ENCODE measurements at regions not wholly inside any gene's neighbourhood (a gene's known extent, or its start where the extent isn't known, plus 50 kb on each side); places are given as distances from the start of the nearest gene placed in this dataset.

DNA sequence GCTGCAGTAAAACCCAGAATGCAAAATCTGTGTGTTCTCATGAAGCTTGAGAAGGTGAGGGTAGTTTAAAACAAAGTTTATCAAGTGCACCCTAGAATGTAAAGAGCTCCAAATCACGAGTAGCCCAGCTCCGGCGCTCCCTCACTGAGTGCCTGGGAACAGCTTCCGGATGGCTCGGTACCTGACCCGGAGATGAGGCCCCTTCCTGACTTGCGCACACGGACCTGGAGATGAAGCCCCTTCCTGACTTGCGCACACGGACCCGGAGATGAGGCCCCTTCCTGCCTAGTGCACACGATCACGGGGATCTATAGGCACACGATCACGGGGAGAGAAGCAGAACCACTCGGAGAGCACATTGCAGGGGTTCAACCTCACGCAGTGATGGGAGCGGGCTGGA, 322.1 kb upstream of the RNF32 start:
- Mint-ChIP-seq H3K36me3 (peaks cover 1 to 4% of the 10 kb centered on the region in 2 donors), H3K27me3 (peaks cover 0 to 9% of the 10 kb centered on the region in 2 donors), H3K9me3 (peaks cover 14 to 19% of the 10 kb centered on the region in 2 donors), H3K27ac (no peak overlapping the region), H3K4me1 (no peaks in the 10 kb centered on the region), H3K4me3 (no peak overlapping the region)
- DNase-seq (no peak), ATAC-seq (replicated peaks) (no peak)

DNA sequence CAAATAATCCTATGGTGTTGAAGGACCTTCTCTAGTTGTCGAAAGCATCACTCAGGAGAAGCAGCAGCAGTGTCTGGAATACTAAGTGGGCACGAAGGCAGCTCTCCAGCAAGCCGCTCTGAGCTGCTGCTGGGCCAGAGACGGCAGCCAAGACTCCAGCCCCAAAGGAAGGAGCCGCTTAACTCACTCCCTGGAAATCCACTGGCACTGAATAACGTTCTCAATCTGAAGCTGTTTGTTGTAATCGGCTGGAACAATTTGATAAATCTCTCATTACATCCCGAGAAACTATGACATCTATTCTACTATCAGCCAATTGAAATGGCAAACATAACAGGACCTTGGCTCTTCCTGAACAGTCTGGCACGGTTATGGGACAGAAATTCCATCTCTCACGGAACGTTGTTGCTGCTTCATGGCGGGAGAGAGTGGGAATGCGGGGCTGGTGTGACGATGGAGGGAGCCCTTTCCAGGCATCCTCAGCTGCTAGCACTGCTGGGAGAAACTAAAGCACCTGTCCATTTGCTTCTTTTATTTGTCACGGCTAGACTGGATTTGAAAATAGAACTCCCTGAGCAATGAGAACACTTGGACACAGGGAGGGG, 331.5 kb upstream of the RNF32 start:
- ATAC-seq (replicated peaks) (no peak), DNase-seq (no peak)
- no peaks in the 10 kb centered on the region for H3K27me3 Mint-ChIP-seq
- H3K4me1 Mint-ChIP-seq, result no peaks in the 10 kb centered on the region
- no peak overlapping the region for H3K27ac Mint-ChIP-seq
- H3K9me3 Mint-ChIP-seq, result peaks cover 6 to 10% of the 10 kb centered on the region in 2 donors
- H3K36me3 Mint-ChIP-seq, result no peaks in the 10 kb centered on the region
- no peak overlapping the region for H3K4me3 Mint-ChIP-seq

DNA sequence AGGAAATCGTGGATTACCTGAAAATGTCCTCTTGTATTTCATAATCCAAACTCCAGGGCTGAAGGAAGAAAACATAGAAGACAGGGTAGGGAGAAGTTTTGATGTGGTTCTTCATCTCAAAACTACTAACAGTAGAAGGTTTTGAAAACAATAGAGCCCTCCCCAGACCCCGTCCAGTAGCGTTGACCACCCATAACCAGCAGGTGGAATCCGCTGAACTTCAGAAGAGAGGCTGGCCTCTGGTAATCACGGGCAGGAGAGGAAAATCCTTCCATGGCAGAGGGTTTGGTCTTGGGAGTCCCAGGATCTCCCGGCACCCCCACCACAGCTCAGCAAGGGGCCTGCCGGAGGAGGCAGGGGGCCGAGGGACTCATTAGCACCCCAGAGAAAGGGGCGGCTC, 333.4 kb upstream of the RNF32 start:
- Mint-ChIP-seq H3K4me1 (no peaks in the 10 kb centered on the region), H3K27me3 (no peaks in the 10 kb centered on the region), H3K36me3 (no peaks in the 10 kb centered on the region), H3K4me3 (no peak overlapping the region), H3K9me3 (peaks cover 6 to 9% of the 10 kb centered on the region in 2 donors), H3K27ac (no peak overlapping the region)
- DNase-seq, result no peak
- no peak for ATAC-seq (replicated peaks)

DNA sequence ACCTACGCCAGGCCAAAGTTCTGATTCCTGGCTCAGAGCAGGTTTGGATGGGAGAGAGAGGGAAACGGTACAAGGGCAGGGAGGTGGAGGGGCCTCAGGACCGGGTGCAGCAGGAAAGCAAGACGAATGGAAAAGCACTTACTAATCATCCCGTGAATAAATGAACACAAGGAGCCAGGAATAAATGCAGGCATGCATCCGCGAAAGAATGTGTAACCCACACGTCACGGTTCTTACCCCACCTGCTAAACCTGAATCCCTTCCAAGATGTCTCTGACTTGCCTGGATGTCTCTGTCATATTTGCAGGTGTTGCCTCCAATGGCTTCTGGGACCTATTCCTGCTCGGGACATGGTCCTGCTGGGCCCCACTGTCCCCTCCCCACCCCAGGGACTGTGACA, 335.2 kb upstream of the RNF32 start:
- no peaks in the 10 kb centered on the region for H3K36me3 Mint-ChIP-seq
- ATAC-seq (replicated peaks) (no peak), DNase-seq (no peak)
- H3K4me3 Mint-ChIP-seq, result no peak overlapping the region
- H3K27me3 Mint-ChIP-seq, result no peaks in the 10 kb centered on the region
- no peaks in the 10 kb centered on the region for H3K4me1 Mint-ChIP-seq
- no peak overlapping the region for H3K27ac Mint-ChIP-seq
- peaks cover 6 to 8% of the 10 kb centered on the region in 2 donors for H3K9me3 Mint-ChIP-seq

DNA sequence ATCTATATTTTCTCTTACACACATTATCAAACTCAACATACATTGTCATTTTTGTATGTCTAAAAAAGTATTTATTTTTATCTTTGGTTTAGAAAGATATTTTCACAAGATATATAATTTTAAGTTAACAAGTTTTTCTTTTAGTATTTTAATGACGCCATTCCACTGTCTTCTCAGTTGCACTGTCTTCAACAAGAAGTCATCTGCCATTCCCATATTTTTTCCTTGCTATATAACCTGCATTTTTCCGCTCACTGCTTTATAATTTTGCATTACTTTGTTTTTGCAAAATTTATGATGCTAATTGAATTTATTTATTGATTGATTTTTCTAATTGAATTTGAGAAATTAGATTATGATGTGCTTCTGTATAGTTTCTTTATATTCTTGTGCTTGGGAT, 357.8 kb upstream of the RNF32 start:
- H3K4me3 Mint-ChIP-seq, result no peak overlapping the region
- no peak overlapping the region for H3K27ac Mint-ChIP-seq
- H3K9me3 Mint-ChIP-seq, result peaks cover 5 to 15% of the 10 kb centered on the region in 2 donors
- H3K27me3 Mint-ChIP-seq, result peaks cover 0 to 3% of the 10 kb centered on the region in 2 donors
- H3K4me1 Mint-ChIP-seq, result no peaks in the 10 kb centered on the region
- no peak for ATAC-seq (replicated peaks)
- H3K36me3 Mint-ChIP-seq, result no peaks in the 10 kb centered on the region
- DNase-seq, result no peak

DNA sequence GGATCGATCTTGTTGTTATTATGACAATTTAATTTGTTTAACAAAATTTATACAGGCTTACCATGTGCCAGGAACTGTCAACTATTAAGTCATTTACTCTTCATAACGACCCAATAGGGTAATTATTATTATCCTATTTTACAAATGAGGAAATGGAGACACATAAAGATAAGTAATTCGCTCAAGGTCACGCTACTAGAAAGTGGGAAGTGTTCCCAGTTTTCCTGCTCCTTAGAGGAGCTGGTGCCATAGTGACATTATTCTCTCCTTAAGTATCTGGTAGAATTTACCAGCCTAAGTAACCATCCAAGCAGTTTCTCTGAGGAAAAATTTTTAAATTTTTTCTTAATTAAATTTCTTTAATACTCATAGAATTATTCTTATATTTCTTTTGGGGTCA, 360.9 kb upstream of the RNF32 start:
- ATAC-seq (replicated peaks), result no peak
- Mint-ChIP-seq H3K27ac (no peak overlapping the region), H3K9me3 (peaks cover 5 to 15% of the 10 kb centered on the region in 2 donors), H3K4me3 (no peak overlapping the region), H3K36me3 (no peaks in the 10 kb centered on the region), H3K27me3 (peaks cover 0 to 3% of the 10 kb centered on the region in 2 donors), H3K4me1 (no peaks in the 10 kb centered on the region)
- no peak for DNase-seq

DNA sequence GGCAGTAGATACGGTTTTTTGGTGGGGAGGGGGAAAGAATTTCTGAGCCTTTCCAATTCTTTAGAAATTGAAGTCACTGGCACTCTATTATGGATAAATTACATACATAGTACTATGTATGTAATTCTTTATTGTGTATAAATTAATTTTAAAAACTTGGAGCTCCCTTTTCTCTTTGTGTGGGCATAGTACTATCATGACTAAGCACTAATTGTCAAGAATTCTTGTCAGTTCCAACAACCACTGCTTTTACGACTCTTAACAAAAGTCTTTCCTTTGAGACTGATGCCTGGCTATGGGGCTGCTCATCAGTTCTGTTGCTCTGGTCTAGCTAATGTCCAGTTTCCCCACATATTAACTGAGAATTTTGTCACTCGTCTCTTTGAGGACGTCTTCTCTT, 365.3 kb upstream of the RNF32 start:
- ATAC-seq (replicated peaks), result no peak
- Mint-ChIP-seq H3K9me3 (peaks cover 0 to 2% of the 10 kb centered on the region in 2 donors), H3K27ac (no peak overlapping the region), H3K4me1 (no peaks in the 10 kb centered on the region), H3K4me3 (no peak overlapping the region), H3K27me3 (peaks cover 6 to 7% of the 10 kb centered on the region in 2 donors), H3K36me3 (no peaks in the 10 kb centered on the region)
- no peak for DNase-seq

DNA sequence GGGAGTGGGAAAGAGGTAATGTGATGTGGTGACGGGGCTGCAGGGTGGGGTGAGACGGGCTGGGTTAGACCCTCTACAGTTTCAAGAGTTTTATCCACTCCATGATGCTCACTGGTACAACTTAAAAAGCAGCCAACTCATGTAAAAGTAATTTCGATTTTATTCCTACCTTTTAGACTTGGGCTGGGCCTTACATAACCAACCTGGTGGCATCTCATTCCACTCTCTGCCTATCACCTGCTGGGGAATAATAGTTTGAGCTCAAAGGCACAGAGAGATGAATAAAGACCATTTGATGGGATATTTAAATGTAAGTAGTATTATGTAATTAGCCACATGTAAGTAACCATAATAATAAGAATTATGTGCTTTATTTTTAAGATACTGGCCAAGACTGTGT, 366.0 kb upstream of the RNF32 start:
- Mint-ChIP-seq H3K27ac (no peak overlapping the region), H3K4me3 (no peak overlapping the region), H3K27me3 (peaks cover 6 to 7% of the 10 kb centered on the region in 2 donors), H3K36me3 (no peaks in the 10 kb centered on the region), H3K9me3 (peaks cover 0 to 2% of the 10 kb centered on the region in 2 donors), H3K4me1 (no peaks in the 10 kb centered on the region)
- ATAC-seq (replicated peaks) (no peak), DNase-seq (no peak)

DNA sequence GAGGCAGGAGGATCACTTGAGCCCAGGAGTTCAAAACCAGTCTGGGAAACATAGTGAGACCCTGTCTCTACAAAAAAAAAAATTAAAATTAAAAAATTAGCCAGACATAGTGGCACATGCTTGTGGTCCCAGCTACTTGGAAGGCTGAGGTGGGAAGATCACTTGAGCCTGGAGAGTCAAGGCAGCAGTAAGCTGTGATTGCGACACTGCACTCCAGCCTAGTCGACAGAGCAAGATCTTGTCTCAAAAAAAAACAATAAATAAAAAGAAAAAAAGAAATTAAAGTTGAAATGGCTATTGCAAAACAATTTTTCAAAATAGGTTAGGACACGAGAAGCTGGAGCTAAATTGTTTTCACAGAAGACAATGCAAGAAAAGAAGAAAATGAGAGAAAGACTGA, 379.0 kb upstream of the RNF32 start:
- Mint-ChIP-seq H3K36me3 (no peaks in the 10 kb centered on the region), H3K27ac (no peak overlapping the region), H3K4me1 (no peaks in the 10 kb centered on the region), H3K4me3 (no peak overlapping the region), H3K9me3 (peaks cover 0 to 4% of the 10 kb centered on the region in 2 donors), H3K27me3 (no peaks in the 10 kb centered on the region)
- no peak for DNase-seq
- no peak for ATAC-seq (replicated peaks)

DNA sequence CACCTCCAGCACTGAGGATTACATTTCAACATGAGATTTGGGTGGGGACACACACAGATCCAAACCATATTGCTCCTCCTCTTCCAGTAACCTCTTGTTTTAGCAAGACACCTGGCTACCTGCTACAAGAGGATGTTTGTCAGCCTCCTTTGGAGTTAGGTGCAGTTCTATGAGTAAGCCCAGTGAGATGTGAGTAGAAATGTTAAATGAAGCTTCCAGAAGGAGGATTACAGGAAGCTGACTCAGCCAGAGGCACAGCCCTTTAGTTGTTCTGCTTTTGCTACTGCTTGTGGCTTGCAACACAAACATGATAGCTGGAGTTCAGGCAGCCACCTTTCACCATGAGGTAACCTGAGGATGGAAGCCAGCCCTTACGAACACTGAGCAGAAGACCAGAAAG, 382.7 kb upstream of the RNF32 start:
- Mint-ChIP-seq H3K36me3 (no peaks in the 10 kb centered on the region), H3K4me1 (no peaks in the 10 kb centered on the region), H3K9me3 (peaks cover 0 to 6% of the 10 kb centered on the region in 2 donors), H3K4me3 (no peak overlapping the region), H3K27ac (no peak overlapping the region), H3K27me3 (no peaks in the 10 kb centered on the region)
- DNase-seq (no peak), ATAC-seq (replicated peaks) (no peak)

DNA sequence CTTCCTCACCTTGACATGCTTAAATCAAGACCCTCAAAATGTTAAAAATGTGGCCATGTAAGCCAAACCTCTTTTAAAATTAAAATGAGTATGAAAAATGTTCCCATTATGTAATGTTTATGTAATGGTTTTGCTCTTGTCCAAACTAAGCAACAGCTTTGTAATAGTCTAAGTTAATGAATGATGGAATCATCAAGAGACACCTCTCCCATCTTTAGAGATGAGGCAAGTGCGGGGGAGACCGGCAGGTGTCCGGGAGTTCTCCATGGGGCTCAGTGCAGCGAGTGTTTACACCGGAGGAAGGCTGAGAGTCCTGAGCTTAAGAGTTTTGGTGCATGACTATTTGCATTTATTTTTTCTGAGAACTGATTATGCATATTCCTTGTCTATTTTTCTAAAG, 384.9 kb upstream of the RNF32 start:
- no peak for ATAC-seq (replicated peaks)
- Mint-ChIP-seq H3K27me3 (no peaks in the 10 kb centered on the region), H3K9me3 (peaks cover 0 to 3% of the 10 kb centered on the region in 2 donors), H3K4me3 (no peak overlapping the region), H3K27ac (no peak overlapping the region), H3K36me3 (no peaks in the 10 kb centered on the region), H3K4me1 (no peaks in the 10 kb centered on the region)
- no peak for DNase-seq

DNA sequence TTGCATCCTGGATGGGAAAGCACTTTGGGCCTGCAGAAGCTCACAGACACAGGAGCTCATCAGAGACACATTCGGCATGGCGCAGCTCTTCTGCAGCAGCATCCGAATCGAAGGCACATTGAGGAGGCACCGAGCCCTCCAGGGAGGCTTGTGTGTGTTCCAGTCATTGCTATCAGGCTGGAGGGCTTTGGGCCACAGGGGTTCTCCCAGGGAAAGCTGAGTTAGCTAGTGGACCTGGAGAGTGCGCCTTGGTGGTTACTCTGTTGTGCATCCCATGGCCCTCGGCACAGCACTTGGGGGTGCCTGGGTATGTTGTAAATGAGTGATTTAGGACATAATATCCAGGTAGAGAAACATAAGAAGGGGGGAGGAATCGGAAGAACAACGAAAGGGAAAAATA, 388.7 kb upstream of the RNF32 start:
- Mint-ChIP-seq H3K36me3 (no peaks in the 10 kb centered on the region), H3K9me3 (peaks cover 0 to 1% of the 10 kb centered on the region in 2 donors), H3K4me1 (no peaks in the 10 kb centered on the region), H3K27ac (no peak overlapping the region), H3K27me3 (peaks cover 1 to 15% of the 10 kb centered on the region in 2 donors), H3K4me3 (no peak overlapping the region)
- ATAC-seq (replicated peaks), result no peak
- DNase-seq, result no peak

DNA sequence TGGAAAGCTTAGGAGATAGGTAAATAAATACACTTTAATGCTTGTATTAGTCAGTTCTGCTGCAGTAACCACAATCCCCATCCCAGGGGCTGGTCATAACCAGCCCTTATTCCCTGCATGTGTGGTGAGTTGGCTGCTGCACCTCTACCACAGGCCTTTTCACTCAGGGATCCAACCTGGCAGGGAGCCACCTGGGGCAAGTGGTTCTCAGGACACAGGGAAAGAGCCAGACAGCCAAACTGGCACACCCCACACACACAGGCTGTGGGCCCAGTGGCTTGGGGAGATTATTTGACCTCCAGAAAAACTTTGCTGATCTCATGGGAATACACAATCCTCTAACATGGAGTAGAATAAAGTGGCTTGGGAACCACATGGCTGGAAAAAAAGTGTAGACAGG, 400.0 kb upstream of the RNF32 start:
- Mint-ChIP-seq H3K36me3 (no peaks in the 10 kb centered on the region), H3K27me3 (peaks cover 0 to 7% of the 10 kb centered on the region in 2 donors), H3K9me3 (peaks cover 6 to 8% of the 10 kb centered on the region in 2 donors), H3K4me3 (no peak overlapping the region), H3K4me1 (no peaks in the 10 kb centered on the region), H3K27ac (no peak overlapping the region)
- no peak for ATAC-seq (replicated peaks)
- no peak for DNase-seq

DNA sequence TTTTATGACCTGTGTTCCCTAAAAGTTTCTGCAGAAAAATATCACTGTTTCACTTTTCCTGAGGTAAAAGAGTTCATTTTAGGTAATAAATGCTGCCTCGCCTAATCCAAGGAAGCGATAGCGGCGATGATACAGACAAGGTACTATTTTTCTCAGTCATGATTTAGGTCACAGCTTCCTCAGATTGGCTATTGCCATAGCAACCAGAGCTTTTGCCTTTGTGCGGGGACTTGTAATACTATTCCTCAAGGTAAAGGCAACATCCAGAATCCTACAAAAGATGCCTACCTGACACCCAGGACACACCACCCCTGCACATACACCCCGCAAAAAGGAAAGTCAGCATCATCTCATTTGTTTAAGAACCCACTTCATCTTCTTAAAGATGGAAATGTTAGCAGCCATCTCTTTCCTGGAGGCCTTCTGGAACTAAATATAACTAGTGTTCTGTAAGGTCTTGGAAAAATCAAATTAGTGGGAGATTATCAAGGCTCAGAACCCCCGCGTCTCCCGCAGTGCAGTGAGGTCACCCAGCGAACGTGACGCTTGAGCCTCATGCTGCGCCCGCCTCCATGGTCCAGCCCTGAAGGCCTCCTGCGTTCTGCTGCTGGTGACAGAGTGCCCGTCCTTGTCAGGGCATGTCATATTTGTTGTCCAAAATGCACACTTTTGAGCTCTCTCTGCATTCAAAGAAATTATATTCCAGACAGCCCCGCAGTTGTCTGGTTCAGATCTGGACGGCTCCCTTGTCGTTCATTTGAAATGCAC, 402.0 kb upstream of the RNF32 start:
- Mint-ChIP-seq H3K36me3 (no peaks in the 10 kb centered on the region), H3K27me3 (peaks cover 0 to 7% of the 10 kb centered on the region in 2 donors), H3K4me3 (no peak overlapping the region), H3K9me3 (peaks cover 5 to 8% of the 10 kb centered on the region in 2 donors), H3K4me1 (no peaks in the 10 kb centered on the region), H3K27ac (no peak overlapping the region)
- no peak for DNase-seq
- no peak for ATAC-seq (replicated peaks)

DNA sequence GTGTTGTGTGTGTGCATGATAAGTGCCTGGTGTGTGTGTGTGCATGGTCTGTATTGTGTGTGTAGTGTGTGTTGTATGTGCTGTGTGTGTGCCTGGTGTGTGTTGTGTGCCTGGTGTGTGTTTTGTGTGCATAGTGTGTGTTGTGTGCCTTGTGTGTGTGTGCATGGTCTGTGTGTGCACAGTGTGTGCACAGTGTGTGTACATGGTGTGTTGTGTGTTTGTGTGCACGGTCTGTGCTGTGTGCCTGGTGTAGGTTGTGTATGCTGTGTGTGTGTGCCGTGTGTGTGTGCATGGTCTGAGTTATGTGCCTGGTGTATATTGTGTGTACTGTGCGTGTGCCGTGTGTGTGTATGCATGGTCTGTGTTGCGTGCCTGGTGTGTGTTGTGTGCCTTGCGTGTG, 403.0 kb upstream of the RNF32 start:
- Mint-ChIP-seq H3K4me3 (no peak overlapping the region), H3K27me3 (peaks cover 0 to 7% of the 10 kb centered on the region in 2 donors), H3K27ac (no peak overlapping the region), H3K36me3 (no peaks in the 10 kb centered on the region), H3K9me3 (peaks cover 2 to 4% of the 10 kb centered on the region in 2 donors), H3K4me1 (no peaks in the 10 kb centered on the region)
- DNase-seq (no peak), ATAC-seq (replicated peaks) (no peak)
